ENCODE measurements at regions not wholly inside any gene's neighbourhood (a gene's known extent, or its start where the extent isn't known, plus 50 kb on each side); places are given as distances from the start of the nearest gene placed in this dataset.
"Not testable (repeated sequence)": the region's sequence is repeated elsewhere in the genome, so short reads cannot be mapped to it uniquely, and the experiment has no call there.

DNA sequence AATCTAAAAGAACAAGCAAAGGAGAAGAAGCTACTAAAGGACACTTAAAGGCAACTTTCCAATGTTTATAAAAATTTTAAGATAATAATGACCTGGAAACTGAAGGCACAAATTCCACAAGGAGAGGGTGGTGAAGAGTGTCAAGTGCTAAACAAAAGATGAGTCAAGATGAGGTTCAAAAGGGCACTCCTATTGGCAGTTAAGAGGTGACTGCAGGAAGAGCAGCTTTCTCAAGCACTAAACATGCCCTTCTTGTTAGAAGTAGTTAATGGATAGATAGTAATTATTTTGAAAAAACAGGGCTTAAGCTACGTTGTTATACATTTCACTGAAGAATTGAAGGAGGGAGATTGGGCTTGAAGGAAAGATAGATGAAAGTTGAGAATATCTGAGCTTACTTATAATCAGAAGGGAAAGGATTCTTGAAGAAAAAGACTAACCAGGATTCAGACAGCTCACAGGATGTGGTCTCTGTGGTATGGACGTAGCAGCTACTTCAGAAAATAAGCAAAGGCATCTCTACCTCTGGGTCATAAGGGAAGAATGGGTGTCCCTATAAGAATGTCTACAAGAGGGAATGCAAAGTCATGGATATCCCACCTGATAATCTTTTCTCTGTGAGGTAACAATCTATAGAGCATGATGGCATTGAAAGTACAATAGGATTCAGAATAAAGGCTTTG is 454.7 kb upstream of the SLC39A10 start:
- DNase-seq (ENCODE audit: low read depth) = peak; percentile 14
- in situ Hi-C loops (cut with HindIII; ENCODE audit: low pct_unique_long_range_greater_than_20kb, low sequenced_read_pairs) = no loop called here

DNA sequence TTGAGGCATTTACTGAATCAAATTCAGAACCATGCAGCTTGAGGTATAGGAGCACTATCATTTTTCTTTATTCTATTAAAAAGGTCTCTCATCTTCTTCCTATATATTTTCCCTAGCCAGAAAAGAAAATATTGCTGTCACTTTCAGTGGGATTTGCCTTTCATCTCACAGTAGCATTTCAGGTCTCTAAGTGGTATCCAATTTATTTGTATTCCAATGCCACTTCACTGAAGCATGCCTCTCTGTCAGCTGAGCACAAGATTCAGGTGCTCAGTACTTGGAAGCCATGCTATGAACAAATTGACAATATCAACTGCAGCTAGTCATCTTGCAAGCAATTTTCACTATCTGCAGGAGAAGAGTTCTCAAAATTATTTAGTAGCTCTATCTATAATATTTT is 457.2 kb upstream of the SLC39A10 start:
- in situ Hi-C loops (cut with HindIII; ENCODE audit: low pct_unique_long_range_greater_than_20kb, low sequenced_read_pairs) = no loop called here
- no peak for DNase-seq (ENCODE audit: low read depth)

GRCh38 chr2:195181059-195181705 is 475.8 kb upstream of the SLC39A10 start:
- in situ Hi-C loops (cut with HindIII; ENCODE audit: low pct_unique_long_range_greater_than_20kb, low sequenced_read_pairs) = no loop called here
- no peak for DNase-seq (ENCODE audit: low read depth)

- in situ Hi-C loops (cut with HindIII; ENCODE audit: low pct_unique_long_range_greater_than_20kb, low sequenced_read_pairs) = no loop called here
- DNase-seq (ENCODE audit: low read depth) = no peak
Observed at GRCh38 chr2:195168369-195168768, 488.7 kb upstream of the SLC39A10 start.

GRCh38 chr2:195164930-195165329 is 492.1 kb upstream of the SLC39A10 start:
- in situ Hi-C loops (cut with HindIII; ENCODE audit: low pct_unique_long_range_greater_than_20kb, low sequenced_read_pairs) = no loop called here
- no peak for DNase-seq (ENCODE audit: low read depth)

DNA sequence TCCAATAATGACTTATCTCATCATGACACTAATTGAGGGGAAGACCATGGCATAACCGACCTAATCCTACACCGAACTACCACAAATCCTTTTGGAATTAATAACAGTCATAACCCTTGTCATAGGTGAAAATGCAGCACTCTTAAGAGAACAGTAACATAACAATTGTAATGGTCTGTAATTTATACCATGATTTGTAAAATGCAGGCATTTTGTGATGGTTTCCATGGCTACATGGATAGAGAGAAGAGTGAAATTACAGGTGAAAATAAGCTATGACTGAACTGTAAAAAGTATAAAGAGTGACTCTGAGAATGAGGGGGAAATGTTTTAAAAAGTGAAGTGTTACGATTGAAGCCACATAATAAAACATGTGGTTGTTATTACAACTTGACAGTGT is 494.1 kb upstream of the SLC39A10 start:
- no peak for DNase-seq (ENCODE audit: low read depth)
- in situ Hi-C loops (cut with HindIII; ENCODE audit: low pct_unique_long_range_greater_than_20kb, low sequenced_read_pairs) = no loop called here

DNA sequence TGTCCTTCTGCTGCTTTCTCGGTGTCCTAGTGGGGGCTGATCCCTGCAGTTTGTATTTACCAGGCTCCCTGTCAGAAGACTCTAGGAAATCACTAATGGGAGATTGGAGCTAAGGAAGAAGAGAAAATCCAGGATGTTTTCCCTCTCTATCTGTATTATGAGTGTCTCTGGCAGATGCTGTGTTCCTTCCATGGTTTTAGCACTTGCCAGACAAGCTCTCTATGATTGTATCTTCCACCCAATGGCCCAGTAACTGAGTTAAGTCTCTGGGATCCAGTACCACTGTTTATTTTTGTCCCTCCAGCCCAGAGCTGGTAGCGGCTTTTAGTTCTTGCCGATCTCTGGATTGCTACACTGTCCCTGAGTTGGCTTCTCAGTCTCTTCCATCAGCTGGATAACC is 494.8 kb upstream of the SLC39A10 start:
- no peak for DNase-seq (ENCODE audit: low read depth)
- in situ Hi-C loops (cut with HindIII; ENCODE audit: low pct_unique_long_range_greater_than_20kb, low sequenced_read_pairs) = no loop called here

DNA sequence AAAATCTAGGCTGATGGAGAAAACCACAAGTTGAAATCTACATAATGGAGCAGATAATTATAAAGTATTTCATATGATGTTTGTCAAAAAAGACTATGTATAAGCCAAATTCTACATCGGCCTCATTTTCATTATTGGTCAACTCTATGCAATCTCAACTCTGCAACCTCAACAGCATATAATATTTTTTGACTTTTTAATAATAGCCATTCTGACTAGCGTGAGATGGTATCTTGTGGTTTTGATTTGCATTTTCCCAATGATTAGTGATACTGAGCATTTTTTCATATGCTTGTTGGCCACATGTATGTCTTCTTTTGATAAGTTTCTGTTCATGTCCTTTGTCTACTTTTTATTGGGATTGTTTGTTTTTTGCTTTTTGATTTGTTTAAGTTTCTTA is 496.1 kb upstream of the SLC39A10 start:
- no peak for DNase-seq (ENCODE audit: low read depth)
- in situ Hi-C loops (cut with HindIII; ENCODE audit: low pct_unique_long_range_greater_than_20kb, low sequenced_read_pairs) = no loop called here

DNA sequence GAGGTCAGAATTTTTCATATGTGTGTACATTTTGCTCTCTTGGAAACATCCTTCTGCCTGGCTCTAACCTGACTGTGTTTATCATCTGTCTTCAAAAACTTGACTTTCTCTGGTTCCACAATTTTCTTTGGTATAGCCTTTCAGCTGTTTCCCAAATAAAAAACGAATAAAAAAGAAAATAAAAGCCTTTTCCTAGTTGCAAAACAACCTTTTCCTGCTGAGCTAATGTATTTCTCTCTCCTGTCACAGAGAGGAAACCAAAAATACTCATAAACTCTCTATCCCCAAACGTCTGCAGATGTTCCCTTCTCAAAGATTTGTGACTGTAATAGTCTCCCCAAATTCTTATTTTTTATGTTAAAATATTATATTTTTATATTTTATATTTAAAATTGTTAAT is 505.3 kb upstream of the SLC39A10 start:
- no peak for DNase-seq (ENCODE audit: low read depth)
- in situ Hi-C loops (cut with HindIII; ENCODE audit: low pct_unique_long_range_greater_than_20kb, low sequenced_read_pairs) = no loop called here

DNA sequence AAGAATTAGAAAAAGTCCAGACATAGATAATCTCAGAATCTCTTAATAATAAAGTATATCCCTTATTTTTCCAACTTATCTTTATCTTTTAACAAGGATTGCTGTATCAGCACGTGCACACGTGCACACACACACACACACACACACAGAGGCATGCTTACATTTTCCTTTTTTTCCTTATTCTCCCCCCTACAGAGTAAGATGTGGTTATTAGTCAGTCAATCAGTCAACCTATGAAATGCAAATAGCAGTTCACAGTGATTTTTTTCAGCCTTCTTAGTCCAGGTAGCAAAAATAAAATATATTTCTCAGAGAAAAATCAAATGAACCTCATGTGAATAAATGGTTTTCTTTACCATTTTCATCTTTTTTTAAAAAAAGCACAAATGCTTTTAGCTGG is 506.2 kb upstream of the SLC39A10 start:
- DNase-seq (ENCODE audit: low read depth) = no peak
- in situ Hi-C loops (cut with HindIII; ENCODE audit: low pct_unique_long_range_greater_than_20kb, low sequenced_read_pairs) = no loop called here

- in situ Hi-C loops (cut with HindIII; ENCODE audit: low pct_unique_long_range_greater_than_20kb, low sequenced_read_pairs) = no loop called here
Observed at GRCh38 chr2:195148004-195148403, 509.0 kb upstream of the SLC39A10 start.

DNA sequence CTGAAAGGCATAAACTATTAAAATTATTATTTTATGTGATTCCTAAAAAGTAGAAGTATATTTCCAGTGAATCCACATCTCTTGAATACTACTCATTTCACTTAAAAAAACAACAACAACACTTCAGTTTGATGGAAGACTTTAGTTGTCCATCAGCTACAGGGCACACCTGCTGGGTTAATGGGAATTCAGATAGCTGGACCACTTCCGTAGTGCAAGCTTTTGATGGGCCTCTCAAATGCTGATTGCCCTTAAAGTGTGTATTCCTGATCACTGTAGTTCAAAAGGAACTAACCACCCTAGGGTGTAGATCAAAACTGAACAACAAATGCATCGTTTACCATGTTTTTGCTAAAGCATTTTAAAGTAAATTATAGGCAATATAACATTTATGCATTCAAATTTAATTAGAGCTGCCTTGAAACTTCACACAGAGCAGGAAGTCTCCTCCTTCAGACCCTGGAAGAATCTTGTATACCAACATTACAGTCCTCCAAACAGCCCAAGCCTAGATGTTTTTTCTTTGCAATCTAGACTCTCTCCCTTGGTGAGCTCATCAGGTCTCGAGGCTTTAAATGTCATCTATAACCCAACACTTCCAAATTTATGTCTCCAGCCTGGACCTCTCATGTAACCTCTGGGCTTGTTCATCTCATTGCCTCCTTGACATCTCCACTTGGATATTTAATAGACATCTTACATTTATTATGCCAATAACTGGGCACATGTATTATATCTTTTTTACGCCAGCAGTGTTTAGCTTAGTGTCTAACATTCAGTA is 510.1 kb upstream of the SLC39A10 start:
- DNase-seq (ENCODE audit: low read depth) = no peak
- in situ Hi-C loops (cut with HindIII; ENCODE audit: low pct_unique_long_range_greater_than_20kb, low sequenced_read_pairs) = no loop called here

More at GRCh38 chr2:195148004-195148403, 509.0 kb upstream of the SLC39A10 start:
- DNase-seq (ENCODE audit: low read depth) = no peak

DNA sequence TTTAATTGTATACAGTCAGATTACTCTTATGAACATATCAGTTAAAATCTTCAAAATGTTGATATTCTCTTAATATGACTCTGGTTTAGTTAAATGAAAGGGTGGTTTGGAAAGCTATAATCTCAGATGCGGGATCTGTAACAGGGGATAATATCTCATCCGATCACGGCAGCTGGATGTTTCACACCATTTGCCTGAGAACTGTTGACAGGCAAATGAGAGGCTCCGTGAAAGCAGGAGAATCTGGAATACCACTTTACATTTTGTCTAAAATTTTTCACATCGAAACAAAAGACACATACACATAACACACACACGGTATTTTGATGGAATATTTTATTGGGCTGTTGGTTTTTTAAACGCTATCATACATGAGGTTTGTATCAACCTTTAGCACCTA is 518.6 kb upstream of the SLC39A10 start:
- DNase-seq (ENCODE audit: low read depth) = no peak
- in situ Hi-C loops (cut with HindIII; ENCODE audit: low pct_unique_long_range_greater_than_20kb, low sequenced_read_pairs) = no loop called here

GRCh38 chr2:195125889-195126288 is 531.1 kb upstream of the SLC39A10 start:
- in situ Hi-C loops (cut with HindIII; ENCODE audit: low pct_unique_long_range_greater_than_20kb, low sequenced_read_pairs); DNase-seq (ENCODE audit: low read depth): not testable (repeated sequence)

- no peak for DNase-seq (ENCODE audit: low read depth)
- in situ Hi-C loops (cut with HindIII; ENCODE audit: low pct_unique_long_range_greater_than_20kb, low sequenced_read_pairs) = no loop called here
Observed at GRCh38 chr2:195124391-195125079, 532.5 kb upstream of the SLC39A10 start.

DNA sequence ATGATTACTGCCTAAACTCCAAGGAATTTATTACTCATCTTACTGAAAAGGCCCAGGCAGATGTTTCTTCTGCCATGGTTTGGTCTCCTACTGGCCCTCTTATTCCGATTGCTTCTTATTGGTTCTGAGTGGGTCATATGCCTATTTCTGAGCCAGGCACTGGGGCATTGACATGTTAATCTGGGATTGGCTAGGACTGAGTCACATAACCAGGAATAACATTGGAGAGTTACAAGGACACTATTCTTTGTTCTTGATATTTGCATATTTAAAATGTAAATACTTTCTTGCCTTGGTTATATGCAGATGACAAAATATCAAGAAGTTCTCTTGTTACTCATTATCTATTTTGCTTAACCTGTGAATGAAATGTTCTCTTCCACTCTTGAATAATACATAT is 534.4 kb upstream of the SLC39A10 start:
- DNase-seq (ENCODE audit: low read depth) = no peak
- in situ Hi-C loops (cut with HindIII; ENCODE audit: low pct_unique_long_range_greater_than_20kb, low sequenced_read_pairs) = no loop called here

DNA sequence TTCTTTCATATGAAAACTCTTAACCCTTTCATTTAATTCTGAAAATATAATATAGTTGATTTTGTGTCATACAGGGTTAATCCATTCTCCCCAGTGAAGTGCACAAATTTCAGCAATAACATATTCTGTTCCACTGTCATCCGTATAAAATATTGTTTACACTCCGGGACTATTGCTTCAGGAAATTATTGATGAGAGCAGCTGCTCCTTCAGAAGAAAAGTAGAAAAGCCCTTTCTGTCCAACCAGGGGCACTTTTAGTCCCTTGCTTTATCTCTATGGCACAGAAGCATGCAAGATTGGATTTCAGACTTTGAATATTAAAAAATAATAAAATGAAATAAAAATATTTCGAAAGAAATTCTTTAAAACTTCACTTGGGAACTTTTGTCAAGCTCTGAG is 535.7 kb upstream of the SLC39A10 start:
- in situ Hi-C loops (cut with HindIII; ENCODE audit: low pct_unique_long_range_greater_than_20kb, low sequenced_read_pairs) = no loop called here
- DNase-seq (ENCODE audit: low read depth) = no peak

DNA sequence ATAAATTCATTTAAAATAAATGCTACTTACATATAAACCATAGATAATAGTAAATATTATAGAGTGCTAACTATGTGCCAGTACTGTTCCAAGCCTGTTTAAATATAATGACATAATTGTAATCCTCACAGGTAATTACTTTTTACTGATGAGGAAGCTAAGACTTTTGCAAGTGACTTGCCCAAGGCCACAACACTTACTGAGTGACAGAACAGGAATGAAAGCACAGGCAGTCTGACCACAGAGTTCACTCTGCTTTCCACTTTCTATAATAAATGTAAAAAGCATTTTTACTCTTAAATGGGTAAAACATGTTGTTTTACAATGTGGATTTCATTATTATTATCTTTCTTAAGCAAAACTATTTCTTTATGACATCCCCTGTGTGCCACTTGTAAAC is 537.8 kb upstream of the SLC39A10 start:
- in situ Hi-C loops (cut with HindIII; ENCODE audit: low pct_unique_long_range_greater_than_20kb, low sequenced_read_pairs) = no loop called here
- DNase-seq (ENCODE audit: low read depth) = no peak

- DNase-seq (ENCODE audit: low read depth) = no peak
- in situ Hi-C loops (cut with HindIII; ENCODE audit: low pct_unique_long_range_greater_than_20kb, low sequenced_read_pairs) = no loop called here
Observed at GRCh38 chr2:195118276-195118675, 538.8 kb upstream of the SLC39A10 start.

Measured in Caki2 (cell line).